Adrenal gland (tissue), 9 donors: ENCODE measurements at regions not wholly inside any gene's neighbourhood (a gene's known extent, or its start where the extent isn't known, plus 50 kb on each side); places are given as distances from the start of the nearest gene placed in this dataset.

Experiments
- DNase-seq, 7 donors: peaks; one replicate each; pipeline ENCODE4 v3.0.0-alpha.2; 2019 to 2020
- H3K27ac ChIP-seq, 5 donors: fragments of 200-600 bp; sonication (generic) in 4 of 5; 1 replicate in 3 of 5; 2 replicates in 2 of 5; pipeline versions ENCODE4 v1.5.1 to v1.8.0; 2016 to 2020; ENCODE audit warnings: mild to moderate bottlenecking in 1 of 5
- H3K27me3 ChIP-seq: fragments of 200-600 bp; 2 replicates; pipeline ENCODE4 v1.8.0; 2021
- H3K36me3 ChIP-seq, 2 donors: fragments of 200-600 bp; replicated peaks in 1 of 2; 1 replicate in 1 of 2; 2 replicates in 1 of 2; pipeline versions ENCODE4 v1.5.1 to v1.8.0; 2018 to 2022
- H3K4me1 ChIP-seq, 2 donors: fragments of 200-600 bp; replicated peaks in 1 of 2; 1 replicate in 1 of 2; 2 replicates in 1 of 2; pipeline versions ENCODE4 v1.5.1 to v1.8.0; 2018 to 2021
- H3K4me3 ChIP-seq, 4 donors: fragments of 200-600 bp; sonication (generic) in 3 of 4; one replicate each; pipeline ENCODE4 v1.5.1; 2016 to 2018
- H3K9me3 ChIP-seq, 3 donors: fragments of 200-600 bp; sonication (generic) in 1 of 3; replicated peaks in 1 of 3; 1 replicate in 2 of 3; 2 replicates in 1 of 3; pipeline versions ENCODE4 v1.5.1 to v1.8.0; 2016 to 2021
- POLR2A ChIP-seq, 2 donors: fragments of 450-650 bp; IDR thresholded peaks; one replicate each; pipeline ENCODE4 v1.6.1; 2017; ENCODE audit warnings: antibody characterized with exemption in 2 of 2, mild to moderate bottlenecking in 2 of 2, moderate library complexity in 1 of 2
- WGBS, 4 donors: extraction: QIAGEN DNeasy Blood & Tissue Kit in 2 of 4; methylation state at CpG; one replicate each; pipeline versions ENCODE4 v1.1.5 to v1.1.7; 2013 to 2017; 5-methylcytosine and 5-hydroxymethylcytosine counted together
- intact Hi-C, 2 donors: fragments of 100-400 bp; cut with DNase I; formaldehyde crosslinking; loops; one replicate each; pipeline versions ENCODE4 v1.14.1 to v1.15.0; 2022 to 2023
- TF ChIP-seq, protein P1 (sequence below), 6 experiments: fragments of 450-650 bp in 4 of 6; fragments of 200-600 bp in 2 of 6; sonication (generic) in 1 of 6; IDR thresholded peaks; 1 replicate in 5 of 6; 2 replicates in 1 of 6; pipeline versions ENCODE4 v1.5.1 to v1.8.0; 2016 to 2021; ENCODE audit warnings: antibody characterized with exemption in 6 of 6, mild to moderate bottlenecking in 2 of 6, moderate library complexity in 1 of 6
- donor health status: healthy with polysubstance abuse.
- donor health status: Bipolar disorder and iron deficiency.
- donor health status: DM: yes; HTN: yes; CAD: no.
- donor health status: DM: no; HTN: no; CAD: no.
- donor health status: DM: no; HTN: no; CAD: no.

DNA sequence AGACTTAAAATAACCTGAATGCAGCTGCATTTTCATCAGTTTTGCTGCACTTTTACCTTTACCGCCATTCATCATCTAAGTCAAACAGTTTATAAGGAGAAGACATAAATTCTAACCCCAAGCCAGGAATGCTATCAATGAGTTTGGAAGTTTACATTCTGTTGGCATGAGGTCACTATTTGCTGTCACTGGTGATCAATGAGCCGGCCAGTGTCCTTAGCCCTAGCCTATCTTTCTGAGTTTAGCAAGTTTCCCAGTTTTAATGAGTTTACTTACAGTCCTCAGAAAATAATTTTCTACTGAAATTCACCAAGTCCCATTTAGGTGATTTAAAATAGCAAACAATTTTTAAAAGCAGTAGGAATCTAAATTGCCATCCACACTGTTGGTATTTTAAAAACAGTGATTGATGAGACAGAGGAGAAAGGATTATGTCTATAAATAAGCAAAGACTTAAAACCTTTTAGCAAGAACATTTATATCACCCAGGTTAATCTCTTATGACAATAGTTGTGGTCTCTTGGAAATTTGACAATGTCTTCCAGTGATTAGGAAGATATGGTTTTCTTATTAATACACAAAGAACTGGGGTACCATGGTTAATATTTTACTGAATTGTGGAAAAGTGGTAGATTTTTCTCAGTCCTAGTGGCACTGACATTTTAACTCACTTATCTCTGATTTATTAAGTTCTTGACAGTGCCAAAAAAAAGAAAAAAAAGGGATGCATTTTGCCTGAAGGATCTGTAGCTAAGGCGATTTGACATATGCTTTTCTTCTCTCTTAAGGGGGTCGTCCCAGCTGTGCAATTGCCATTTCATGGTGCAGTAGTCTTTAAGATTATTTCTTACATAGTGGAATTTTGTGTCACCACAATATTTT lies 443.4 kb upstream of the ANKRD30A start:
- no peak overlapping the region for H3K4me3 ChIP-seq
- WGBS, 4 donors = 45 to 57% (median 53%) methylated on average over 4 of the region's 4 CpGs
- TF ChIP-seq POLR2A (IDR thresholded peaks at IDR 0.05) = no peak
- TF ChIP-seq, protein P1, sequence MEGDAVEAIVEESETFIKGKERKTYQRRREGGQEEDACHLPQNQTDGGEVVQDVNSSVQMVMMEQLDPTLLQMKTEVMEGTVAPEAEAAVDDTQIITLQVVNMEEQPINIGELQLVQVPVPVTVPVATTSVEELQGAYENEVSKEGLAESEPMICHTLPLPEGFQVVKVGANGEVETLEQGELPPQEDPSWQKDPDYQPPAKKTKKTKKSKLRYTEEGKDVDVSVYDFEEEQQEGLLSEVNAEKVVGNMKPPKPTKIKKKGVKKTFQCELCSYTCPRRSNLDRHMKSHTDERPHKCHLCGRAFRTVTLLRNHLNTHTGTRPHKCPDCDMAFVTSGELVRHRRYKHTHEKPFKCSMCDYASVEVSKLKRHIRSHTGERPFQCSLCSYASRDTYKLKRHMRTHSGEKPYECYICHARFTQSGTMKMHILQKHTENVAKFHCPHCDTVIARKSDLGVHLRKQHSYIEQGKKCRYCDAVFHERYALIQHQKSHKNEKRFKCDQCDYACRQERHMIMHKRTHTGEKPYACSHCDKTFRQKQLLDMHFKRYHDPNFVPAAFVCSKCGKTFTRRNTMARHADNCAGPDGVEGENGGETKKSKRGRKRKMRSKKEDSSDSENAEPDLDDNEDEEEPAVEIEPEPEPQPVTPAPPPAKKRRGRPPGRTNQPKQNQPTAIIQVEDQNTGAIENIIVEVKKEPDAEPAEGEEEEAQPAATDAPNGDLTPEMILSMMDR (IDR thresholded peaks at IDR 0.05) = no peak
- DNase-seq = no peak
- H3K4me1 ChIP-seq = peaks cover 0 to 9% of the 10 kb centered on the region in 2 donors
- H3K27ac ChIP-seq = no peak overlapping the region
- intact Hi-C loops = no loop called here
- H3K27me3 ChIP-seq = no peaks in the 10 kb centered on the region
- H3K9me3 ChIP-seq = no peaks in the 10 kb centered on the region
- H3K36me3 ChIP-seq = no peaks in the 10 kb centered on the region

DNA sequence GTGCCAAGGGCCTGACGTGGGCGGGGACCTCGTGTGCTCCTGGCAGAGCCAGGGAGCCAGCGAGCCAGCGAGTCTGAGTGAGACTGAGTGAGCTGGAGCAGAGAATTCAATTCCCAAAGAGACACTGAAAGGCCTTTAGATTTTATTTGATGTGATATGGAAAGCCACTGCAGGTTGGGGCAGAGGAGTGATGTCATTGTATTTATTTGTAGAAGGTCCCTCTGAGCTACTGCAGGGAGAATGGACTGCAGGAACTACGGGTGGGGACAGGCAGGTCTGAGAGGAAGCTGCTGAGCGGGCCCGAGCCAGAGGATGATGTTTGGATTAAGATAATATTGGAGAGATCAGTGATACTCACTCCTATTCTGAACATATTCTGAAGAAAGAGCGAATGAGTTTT lies 445.8 kb upstream of the ANKRD30A start:
- Histone ChIP-seq H3K27me3 (no peaks in the 10 kb centered on the region), H3K9me3 (no peaks in the 10 kb centered on the region), H3K27ac (no peak overlapping the region), H3K4me1 (peaks cover 0 to 9% of the 10 kb centered on the region in 2 donors), H3K4me3 (no peak overlapping the region), H3K36me3 (no peaks in the 10 kb centered on the region)
- no peak for DNase-seq
- TF ChIP-seq POLR2A (IDR thresholded peaks at IDR 0.05) = no peak
- TF ChIP-seq, protein P1 (IDR thresholded peaks at IDR 0.05) = no peak
- 90 to 94% (median 92%) methylated on average over 9 of the region's 9 CpGs for WGBS, 4 donors
- intact Hi-C loops = no loop called here

DNA sequence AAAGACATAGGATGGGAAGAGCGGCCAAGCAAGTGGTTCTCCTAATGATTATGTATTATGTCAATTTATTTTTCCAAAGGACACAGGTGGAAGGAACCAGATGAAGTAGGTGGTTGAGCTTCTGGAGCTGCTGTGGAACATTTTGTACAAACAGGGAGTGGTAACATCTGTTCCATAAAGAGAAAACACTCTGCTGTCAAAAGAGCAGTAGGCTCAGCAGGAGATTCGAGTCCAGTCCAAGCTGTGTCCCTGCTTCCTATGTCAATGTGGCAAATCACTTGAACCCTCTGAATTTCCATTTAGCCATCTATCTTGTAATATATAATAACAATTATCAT lies 448.0 kb upstream of the ANKRD30A start:
- peaks cover 0 to 9% of the 10 kb centered on the region in 2 donors for H3K4me1 ChIP-seq
- intact Hi-C loops = no loop called here
- H3K27me3 ChIP-seq = no peaks in the 10 kb centered on the region
- H3K27ac ChIP-seq = no peak overlapping the region
- 63 to 81% (median 76%) methylated on average over 2 of the region's 2 CpGs for WGBS, 4 donors
- H3K4me3 ChIP-seq = no peak overlapping the region
- no peak for DNase-seq
- no peaks in the 10 kb centered on the region for H3K9me3 ChIP-seq
- H3K36me3 ChIP-seq = no peaks in the 10 kb centered on the region
- TF ChIP-seq, protein P1 (IDR thresholded peaks at IDR 0.05) = no peak
- TF ChIP-seq POLR2A (IDR thresholded peaks at IDR 0.05) = no peak

DNA sequence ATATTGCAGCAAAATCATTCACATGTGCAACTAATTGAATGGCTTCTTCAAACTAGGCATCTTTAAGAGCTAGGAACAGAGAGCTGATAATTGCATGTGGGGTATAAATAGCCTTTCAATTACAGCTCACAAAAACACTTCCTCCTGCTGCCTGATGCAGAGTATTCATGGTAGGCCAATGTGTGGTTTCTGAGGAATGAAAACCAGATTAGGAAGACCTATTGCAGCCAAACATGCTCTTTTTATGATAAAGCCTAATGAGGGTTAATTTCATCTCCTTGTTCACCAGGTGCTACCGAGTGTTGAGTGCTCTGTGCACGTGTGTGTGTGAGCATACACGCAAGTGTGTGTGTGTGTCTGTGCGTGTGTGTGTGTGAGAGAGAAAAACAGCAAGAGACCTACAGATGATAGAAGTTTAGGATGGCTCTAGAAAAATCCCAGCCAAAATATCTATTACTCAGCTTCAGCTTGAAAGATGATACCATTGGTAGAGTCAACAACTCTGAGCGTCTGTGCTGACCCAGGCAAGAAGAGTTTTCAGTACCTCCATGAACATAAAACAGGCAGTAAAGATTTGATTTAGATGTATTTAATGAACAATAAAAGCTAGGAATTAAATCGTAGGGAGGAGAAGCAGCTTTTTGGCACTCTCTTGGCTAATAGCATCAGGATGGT lies 448.5 kb upstream of the ANKRD30A start:
- Histone ChIP-seq H3K4me1 (peaks cover 0 to 7% of the 10 kb centered on the region in 2 donors), H3K36me3 (no peaks in the 10 kb centered on the region), H3K27me3 (no peaks in the 10 kb centered on the region), H3K9me3 (no peaks in the 10 kb centered on the region), H3K4me3 (no peak overlapping the region), H3K27ac (no peak overlapping the region)
- intact Hi-C loops = no loop called here
- TF ChIP-seq, protein P1 (IDR thresholded peaks at IDR 0.05) = no peak
- no peak for TF ChIP-seq POLR2A (IDR thresholded peaks at IDR 0.05)
- WGBS, 4 donors = 78 to 87% (median 85%) methylated on average over 6 of the region's 6 CpGs
- DNase-seq = no peak
